Tibial nerve (tissue), 4 donors: ENCODE measurements at regions not wholly inside any gene's neighbourhood (a gene's known extent, or its start where the extent isn't known, plus 50 kb on each side); places are given as distances from the start of the nearest gene placed in this dataset.

Experiments
- CTCF ChIP-seq, 5 experiments: fragments of 200-600 bp in 3 of 5; fragments of 450-650 bp in 2 of 5; sonication (generic) in 3 of 5; IDR thresholded peaks; one replicate each; pipeline ENCODE4 v1.5.1; 2016 to 2019; ENCODE audit warnings: antibody characterized with exemption in 5 of 5, mild to moderate bottlenecking in 3 of 5, moderate library complexity in 2 of 5
- EP300 ChIP-seq, 2 donors: sonication (generic); formaldehyde crosslinking; IDR thresholded peaks; one replicate each; pipeline ENCODE4 v1.6.1; 2017; ENCODE audit warnings: antibody characterized with exemption in 2 of 2, mild to moderate bottlenecking in 1 of 2
- POLR2A ChIP-seq, 2 donors: fragments of 450-650 bp; IDR thresholded peaks; one replicate each; pipeline ENCODE4 v1.6.1; 2017; ENCODE audit warnings: antibody characterized with exemption in 2 of 2, mild to moderate bottlenecking in 2 of 2, moderate library complexity in 2 of 2

- TF ChIP-seq CTCF (IDR thresholded peaks at IDR 0.05) (no peak), EP300 (IDR thresholded peaks at IDR 0.05) (no peak), POLR2A (IDR thresholded peaks at IDR 0.05) (no peak)
These were observed 135.7 kb upstream of the ZC3H12A start for GRCh38 chr1:37338658-37339057.
